Osteoblast (primary cell): ENCODE measurements at regions not wholly inside any gene's neighbourhood (a gene's known extent, or its start where the extent isn't known, plus 50 kb on each side); places are given as distances from the start of the nearest gene placed in this dataset.
A peak's percentile ranks its signal among the peaks of the same experiment; 100 is the strongest.

ENCODE experiments used
- DNase-seq: peaks from one replicate; pipeline ENCODE4 v3.0.0; 2011; ENCODE audit warnings: low spot score, mixed read lengths; ENCODE audit not compliant: insufficient read length; ENCODE audit errors: missing footprints
- H2AFZ ChIP-seq: 2 replicates; pipeline ENCODE4 v1.6.0; 2011; ENCODE audit warnings: mild to moderate bottlenecking, low read length
- H3K27ac ChIP-seq: 2 replicates; pipeline ENCODE4 v1.5.1; 2011; ENCODE audit warnings: mild to moderate bottlenecking, low read depth, low read length, moderate library complexity
- H3K27me3 ChIP-seq: 2 replicates; pipeline ENCODE4 v1.6.0; 2012; ENCODE audit warnings: mild to moderate bottlenecking, control low read depth, inconsistent platforms, low read length, moderate library complexity; ENCODE audit not compliant: insufficient read depth
- H3K36me3 ChIP-seq: 2 replicates; pipeline ENCODE4 v1.5.1; 2011; ENCODE audit warnings: mild to moderate bottlenecking, low read length, control low read depth, moderate library complexity; ENCODE audit not compliant: insufficient read depth
- H3K4me1 ChIP-seq: 2 replicates; pipeline ENCODE4 v1.5.1; 2011; ENCODE audit warnings: mild to moderate bottlenecking, low read length, control low read depth, moderate library complexity; ENCODE audit not compliant: insufficient read depth
- H3K4me2 ChIP-seq: 2 replicates; pipeline ENCODE4 v1.6.0; 2011; ENCODE audit warnings: mild to moderate bottlenecking, low read length; ENCODE audit not compliant: insufficient read depth
- H3K4me3 ChIP-seq: fragments of 200-600 bp; sonication (generic); 3 replicates; pipeline ENCODE4 v1.5.1; 2012; ENCODE audit warnings: mild to moderate bottlenecking, low read length, inconsistent platforms; ENCODE audit not compliant: insufficient read depth
- H3K79me2 ChIP-seq: 2 replicates; pipeline ENCODE4 v1.6.0; 2012; ENCODE audit warnings: mild to moderate bottlenecking, low read length, control low read depth, inconsistent platforms; ENCODE audit not compliant: insufficient read depth
- H3K9me3 ChIP-seq: 2 replicates; pipeline ENCODE4 v1.5.1; 2011; ENCODE audit warnings: low read depth, low read length, control low read depth
- H4K20me1 ChIP-seq: 2 replicates; pipeline ENCODE4 v1.6.0; 2012; ENCODE audit warnings: mild to moderate bottlenecking, low read length, control low read depth; ENCODE audit not compliant: insufficient read depth
- CTCF ChIP-seq: IDR thresholded peaks from 2 replicates; pipeline ENCODE4 v1.5.1; 2011; ENCODE audit warnings: mild to moderate bottlenecking, low read depth, low read length, moderate library complexity; ENCODE audit errors: extremely low read depth

GRCh38 chr3:5428607-5429516 lies 241.4 kb downstream of the EDEM1 start:
- no peaks in the 10 kb centered on the region for H3K79me2 ChIP-seq
- H4K20me1 ChIP-seq = no peaks in the 10 kb centered on the region
- H3K9me3 ChIP-seq = no peaks in the 10 kb centered on the region
- DNase-seq = peak; percentile 26
- H3K4me3 ChIP-seq = no peak overlapping the region
- H3K36me3 ChIP-seq = no peaks in the 10 kb centered on the region
- no peaks in the 10 kb centered on the region for H3K4me1 ChIP-seq
- H3K27ac ChIP-seq = no peak overlapping the region
- H3K27me3 ChIP-seq = no peaks in the 10 kb centered on the region
- no peak overlapping the region for H3K4me2 ChIP-seq
- TF ChIP-seq CTCF = no peak
- H2AFZ ChIP-seq = no peak overlapping the region

- Histone ChIP-seq H3K4me2 (no peak overlapping the region), H3K27ac (no peak overlapping the region), H4K20me1 (no peaks in the 10 kb centered on the region), H3K4me1 (no peaks in the 10 kb centered on the region), H3K9me3 (no peaks in the 10 kb centered on the region), H3K27me3 (no peaks in the 10 kb centered on the region), H3K79me2 (no peaks in the 10 kb centered on the region), H2AFZ (no peak overlapping the region), H3K36me3 (no peaks in the 10 kb centered on the region), H3K4me3 (no peak overlapping the region)
- DNase-seq = no peak
- no peak for TF ChIP-seq CTCF
These were observed 242.0 kb downstream of the EDEM1 start for GRCh38 chr3:5429517-5429890.

- Histone ChIP-seq H3K4me1 (no peaks in the 10 kb centered on the region), H3K79me2 (no peaks in the 10 kb centered on the region), H2AFZ (no peak overlapping the region), H3K36me3 (no peaks in the 10 kb centered on the region), H4K20me1 (no peaks in the 10 kb centered on the region), H3K4me3 (no peak overlapping the region), H3K27me3 (no peaks in the 10 kb centered on the region), H3K4me2 (no peak overlapping the region), H3K9me3 (no peaks in the 10 kb centered on the region), H3K27ac (no peak overlapping the region)
- TF ChIP-seq CTCF = no peak
- DNase-seq = no peak
These were observed 243.2 kb downstream of the EDEM1 start for GRCh38 chr3:5430701-5431100.

GRCh38 chr3:5431146-5431545 lies 243.6 kb downstream of the EDEM1 start:
- no peak for TF ChIP-seq CTCF
- DNase-seq = no peak
- Histone ChIP-seq H3K4me2 (no peak overlapping the region), H3K79me2 (no peaks in the 10 kb centered on the region), H3K36me3 (no peaks in the 10 kb centered on the region), H3K4me1 (no peaks in the 10 kb centered on the region), H3K27me3 (no peaks in the 10 kb centered on the region), H3K9me3 (no peaks in the 10 kb centered on the region), H3K27ac (no peak overlapping the region), H3K4me3 (no peak overlapping the region), H2AFZ (no peak overlapping the region), H4K20me1 (no peaks in the 10 kb centered on the region)
